WTC11 (cell line): ENCODE measurements at regions not wholly inside any gene's neighbourhood (a gene's known extent, or its start where the extent isn't known, plus 50 kb on each side); places are given as distances from the start of the nearest gene placed in this dataset.
A peak's percentile ranks its signal among the peaks of the same experiment; 100 is the strongest.

Experiments used
- ATAC-seq: fragments of 200-7000 bp; cut with Tn5 transposase; 2 replicates; pipeline ENCODE4 v1.10.0; 2021; ENCODE audit warnings: mild to moderate bottlenecking, moderate library complexity
- CTCF ChIA-PET: fragments of 300-600 bp; sonication (Branson Sonifier 250); formaldehyde crosslinking; loops from one replicate; lab custom pipeline; 2021; ENCODE audit warnings: antibody characterized with exemption; lab: Charles Lee
- POLR2A ChIA-PET: fragments of 350-600 bp; sonication (Branson Sonifier 250); formaldehyde crosslinking; loops from one replicate; lab custom pipeline; 2021; ENCODE audit warnings: antibody characterized with exemption; lab: Charles Lee
- DNase-seq: peaks from one replicate; pipeline ENCODE4 v3.0.0; 2021; ENCODE audit warnings: low spot score
- H3K27ac Mint-ChIP-seq: 2 replicates; pipeline ENCODE4 v1.8.0; 2021; ENCODE audit warnings: mixed read lengths
- H3K27me3 Mint-ChIP-seq: 2 replicates; pipeline ENCODE4 v1.8.0; 2021; ENCODE audit warnings: low read depth, mild to moderate bottlenecking, moderate library complexity, mixed read lengths
- H3K36me3 Mint-ChIP-seq: 2 replicates; pipeline ENCODE4 v1.8.0; 2021; ENCODE audit warnings: mixed read lengths
- H3K4me1 Mint-ChIP-seq: 2 replicates; pipeline ENCODE4 v1.8.0; 2022; ENCODE audit warnings: mixed read lengths
- H3K4me3 Mint-ChIP-seq: 2 replicates; pipeline ENCODE4 v1.8.0; 2021; ENCODE audit warnings: mild to moderate bottlenecking, moderate library complexity, mixed read lengths
- H3K9me3 Mint-ChIP-seq: 2 replicates; pipeline ENCODE4 v1.8.0; 2021; ENCODE audit warnings: mixed read lengths
- CREB1 ChIP-seq: sonication (generic); formaldehyde crosslinking; IDR thresholded peaks from 2 replicates; pipeline ENCODE4 v1.8.0; 2023; ENCODE audit warnings: mild to moderate bottlenecking, missing genetic modification reagents
- CREM ChIP-seq: sonication (generic); formaldehyde crosslinking; IDR thresholded peaks from 2 replicates; pipeline ENCODE4 v1.8.1; 2022; ENCODE audit warnings: mild to moderate bottlenecking, missing genetic modification reagents, moderate library complexity
- EMX1 ChIP-seq: fragments of 250-450 bp; sonication (Bioruptor Pico); IDR thresholded peaks from 2 replicates; pipeline ENCODE4 v1.8.0; 2021; ENCODE audit warnings: mild to moderate bottlenecking
- ETV6 ChIP-seq: sonication (generic); formaldehyde crosslinking; IDR thresholded peaks from 2 replicates; pipeline ENCODE4 v1.8.1; 2022; ENCODE audit warnings: mild to moderate bottlenecking, missing genetic modification reagents
- GRHL2 ChIP-seq: fragments of 250-450 bp; sonication (Bioruptor Pico); IDR thresholded peaks from 2 replicates; pipeline ENCODE4 v1.8.0; 2022; ENCODE audit warnings: mild to moderate bottlenecking, moderate library complexity; ENCODE audit not compliant: insufficient replicate concordance, severe bottlenecking
- MXD4 ChIP-seq: fragments of 250-450 bp; sonication (Bioruptor Pico); IDR thresholded peaks from 2 replicates; pipeline ENCODE4 v1.8.0; 2021; ENCODE audit warnings: mild to moderate bottlenecking, moderate library complexity, borderline replicate concordance
- NFYB ChIP-seq: sonication (generic); formaldehyde crosslinking; conservative IDR thresholded peaks from 2 replicates; pipeline ENCODE4 v1.8.0; 2022; ENCODE audit warnings: low read depth, missing genetic modification reagents
- PRRX2 ChIP-seq: fragments of 250-450 bp; sonication (Bioruptor Pico); IDR thresholded peaks from 2 replicates; pipeline ENCODE4 v1.8.0; 2021; ENCODE audit warnings: mild to moderate bottlenecking
- SOX15 ChIP-seq: fragments of 250-450 bp; sonication (Bioruptor Pico); IDR thresholded peaks from 2 replicates; pipeline ENCODE4 v1.9.0; 2021; ENCODE audit warnings: mild to moderate bottlenecking
- TCF7 ChIP-seq: sonication (generic); formaldehyde crosslinking; IDR thresholded peaks from 2 replicates; pipeline ENCODE4 v1.8.0; 2022; ENCODE audit warnings: mild to moderate bottlenecking, low read depth, missing genetic modification reagents, moderate library complexity
- ZNF219 ChIP-seq: sonication (generic); formaldehyde crosslinking; IDR thresholded peaks from 2 replicates; pipeline ENCODE4 v1.8.0; 2023; ENCODE audit warnings: missing genetic modification reagents, mild to moderate bottlenecking, borderline replicate concordance
- ZNF263 ChIP-seq: sonication (generic); formaldehyde crosslinking; IDR thresholded peaks from 2 replicates; pipeline ENCODE4 v1.8.1; 2022; ENCODE audit warnings: low read depth, mild to moderate bottlenecking, moderate library complexity, missing genetic modification reagents
- TF ChIP-seq, protein P1 (sequence below): sonication (generic); formaldehyde crosslinking; IDR thresholded peaks from 2 replicates; pipeline ENCODE4 v1.8.0; 2023; ENCODE audit warnings: missing genetic modification reagents, mild to moderate bottlenecking, borderline replicate concordance
- TF ChIP-seq, protein P2 (sequence below): fragments of 250-450 bp; sonication (Bioruptor Pico); IDR thresholded peaks from 2 replicates; pipeline ENCODE4 v1.9.0; 2021; ENCODE audit warnings: mild to moderate bottlenecking
- TF ChIP-seq, protein P3 (sequence below): sonication (generic); formaldehyde crosslinking; IDR thresholded peaks from 2 replicates; pipeline ENCODE4 v1.8.0; 2022; ENCODE audit warnings: missing genetic modification reagents
- TF ChIP-seq, protein P4 (sequence below): sonication (generic); formaldehyde crosslinking; IDR thresholded peaks from 2 replicates; pipeline ENCODE4 v1.8.1; 2023; ENCODE audit warnings: mild to moderate bottlenecking, missing genetic modification reagents, moderate library complexity
- TF ChIP-seq, protein P5 (sequence below): fragments of 250-450 bp; sonication (Bioruptor Pico); IDR thresholded peaks from 2 replicates; pipeline ENCODE4 v1.9.0; 2021; ENCODE audit warnings: mild to moderate bottlenecking
- TF ChIP-seq, protein P6 (sequence below): sonication (generic); formaldehyde crosslinking; IDR thresholded peaks from 2 replicates; pipeline ENCODE4 v1.8.0; 2022; ENCODE audit warnings: mild to moderate bottlenecking, missing genetic modification reagents
- TF ChIP-seq, protein P7 (sequence below): sonication (generic); formaldehyde crosslinking; IDR thresholded peaks from 2 replicates; pipeline ENCODE4 v1.8.0; 2023; ENCODE audit warnings: mild to moderate bottlenecking, missing genetic modification reagents

DNA sequence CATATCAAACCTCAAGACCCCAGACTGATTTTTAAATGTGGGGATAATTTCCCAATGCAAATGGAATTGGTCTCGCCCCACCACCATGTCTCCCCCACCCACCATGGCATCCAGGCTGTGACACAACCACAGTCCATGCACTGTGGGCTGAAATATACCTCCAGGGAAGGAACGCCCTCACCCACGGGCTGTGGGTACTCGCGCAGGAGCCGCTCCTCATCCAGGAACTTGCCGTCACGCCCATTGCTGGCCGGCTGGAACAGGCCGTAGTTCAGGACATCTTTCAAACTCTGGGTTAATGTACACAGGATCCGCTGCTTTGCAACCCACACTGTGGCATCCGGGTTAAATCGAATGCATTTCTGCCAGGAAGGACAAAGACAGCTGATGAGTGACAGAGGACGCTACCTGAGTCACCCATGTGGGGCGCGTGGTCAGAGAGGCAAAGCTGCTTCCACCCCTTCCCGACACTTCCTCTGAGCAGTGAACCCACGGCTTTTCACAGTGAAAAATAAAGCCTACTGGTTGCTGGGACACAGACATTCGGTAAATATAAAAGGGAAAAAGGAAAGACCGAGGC is 133.6 kb downstream of the SHANK2 start:
- DNase-seq (no peak), ATAC-seq (no peak)
- Mint-ChIP-seq H3K36me3 (peaks cover 20% of the 10 kb centered on the region), H3K4me3 (no peak overlapping the region), H3K27ac (no peak overlapping the region; the same call in 1 of the 2 replicates), H3K27me3 (no peaks in the 10 kb centered on the region), H3K4me1 (peaks cover 29% of the 10 kb centered on the region), H3K9me3 (peaks cover 10% of the 10 kb centered on the region)
- ChIA-PET CTCF (no interaction called here), POLR2A (no interaction called here)
- no peak for TF ChIP-seq ZNF219 (CRISPR knock-in tag)

DNA sequence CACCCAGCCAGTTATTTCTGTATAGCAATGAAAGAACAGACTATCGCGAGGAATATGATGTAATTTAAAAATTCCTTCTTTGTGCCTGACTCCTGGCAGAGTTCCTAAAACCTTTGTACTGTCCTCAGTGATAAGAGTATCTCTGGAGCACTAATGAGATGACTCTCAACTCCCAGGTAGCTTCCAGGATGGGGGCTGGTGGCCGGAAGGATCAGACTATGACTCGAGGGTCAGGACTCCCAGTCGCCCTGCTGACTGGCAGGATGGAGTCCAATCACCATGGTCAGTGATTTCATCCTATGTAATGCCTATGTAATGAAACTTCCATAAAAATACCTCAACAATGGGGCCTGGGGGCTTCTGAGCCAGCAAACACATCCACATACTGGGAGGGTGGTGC is 135.1 kb downstream of the SHANK2 start:
- DNase-seq (no peak), ATAC-seq (no peak)
- POLR2A ChIA-PET, result no interaction called here
- Mint-ChIP-seq H3K27me3 (no peaks in the 10 kb centered on the region), H3K4me3 (no peak overlapping the region), H3K4me1 (peaks cover 40% of the 10 kb centered on the region), H3K27ac (0 out of 2 replicates have a peak overlapping the region, but pooled peaks have one; percentile 70), H3K9me3 (no peaks in the 10 kb centered on the region), H3K36me3 (peaks cover 11% of the 10 kb centered on the region)
- TF ChIP-seq CREM (CRISPR knock-in tag) (no peak), GRHL2 (CRISPR knock-in tag) (no peak), ETV6 (CRISPR knock-in tag) (no peak), SOX15 (CRISPR knock-in tag) (no peak), MXD4 (CRISPR knock-in tag) (no peak), TCF7 (no peak), EMX1 (CRISPR knock-in tag) (no peak), NFYB (CRISPR knock-in tag) (no peak), PRRX2 (no peak), CREB1 (no peak), ZNF263 (CRISPR knock-in tag) (no peak)
- TF ChIP-seq, protein P1, sequence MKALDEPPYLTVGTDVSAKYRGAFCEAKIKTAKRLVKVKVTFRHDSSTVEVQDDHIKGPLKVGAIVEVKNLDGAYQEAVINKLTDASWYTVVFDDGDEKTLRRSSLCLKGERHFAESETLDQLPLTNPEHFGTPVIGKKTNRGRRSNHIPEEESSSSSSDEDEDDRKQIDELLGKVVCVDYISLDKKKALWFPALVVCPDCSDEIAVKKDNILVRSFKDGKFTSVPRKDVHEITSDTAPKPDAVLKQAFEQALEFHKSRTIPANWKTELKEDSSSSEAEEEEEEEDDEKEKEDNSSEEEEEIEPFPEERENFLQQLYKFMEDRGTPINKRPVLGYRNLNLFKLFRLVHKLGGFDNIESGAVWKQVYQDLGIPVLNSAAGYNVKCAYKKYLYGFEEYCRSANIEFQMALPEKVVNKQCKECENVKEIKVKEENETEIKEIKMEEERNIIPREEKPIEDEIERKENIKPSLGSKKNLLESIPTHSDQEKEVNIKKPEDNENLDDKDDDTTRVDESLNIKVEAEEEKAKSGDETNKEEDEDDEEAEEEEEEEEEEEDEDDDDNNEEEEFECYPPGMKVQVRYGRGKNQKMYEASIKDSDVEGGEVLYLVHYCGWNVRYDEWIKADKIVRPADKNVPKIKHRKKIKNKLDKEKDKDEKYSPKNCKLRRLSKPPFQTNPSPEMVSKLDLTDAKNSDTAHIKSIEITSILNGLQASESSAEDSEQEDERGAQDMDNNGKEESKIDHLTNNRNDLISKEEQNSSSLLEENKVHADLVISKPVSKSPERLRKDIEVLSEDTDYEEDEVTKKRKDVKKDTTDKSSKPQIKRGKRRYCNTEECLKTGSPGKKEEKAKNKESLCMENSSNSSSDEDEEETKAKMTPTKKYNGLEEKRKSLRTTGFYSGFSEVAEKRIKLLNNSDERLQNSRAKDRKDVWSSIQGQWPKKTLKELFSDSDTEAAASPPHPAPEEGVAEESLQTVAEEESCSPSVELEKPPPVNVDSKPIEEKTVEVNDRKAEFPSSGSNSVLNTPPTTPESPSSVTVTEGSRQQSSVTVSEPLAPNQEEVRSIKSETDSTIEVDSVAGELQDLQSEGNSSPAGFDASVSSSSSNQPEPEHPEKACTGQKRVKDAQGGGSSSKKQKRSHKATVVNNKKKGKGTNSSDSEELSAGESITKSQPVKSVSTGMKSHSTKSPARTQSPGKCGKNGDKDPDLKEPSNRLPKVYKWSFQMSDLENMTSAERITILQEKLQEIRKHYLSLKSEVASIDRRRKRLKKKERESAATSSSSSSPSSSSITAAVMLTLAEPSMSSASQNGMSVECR (CRISPR knock-in tag), result no peak
- TF ChIP-seq, protein P2, sequence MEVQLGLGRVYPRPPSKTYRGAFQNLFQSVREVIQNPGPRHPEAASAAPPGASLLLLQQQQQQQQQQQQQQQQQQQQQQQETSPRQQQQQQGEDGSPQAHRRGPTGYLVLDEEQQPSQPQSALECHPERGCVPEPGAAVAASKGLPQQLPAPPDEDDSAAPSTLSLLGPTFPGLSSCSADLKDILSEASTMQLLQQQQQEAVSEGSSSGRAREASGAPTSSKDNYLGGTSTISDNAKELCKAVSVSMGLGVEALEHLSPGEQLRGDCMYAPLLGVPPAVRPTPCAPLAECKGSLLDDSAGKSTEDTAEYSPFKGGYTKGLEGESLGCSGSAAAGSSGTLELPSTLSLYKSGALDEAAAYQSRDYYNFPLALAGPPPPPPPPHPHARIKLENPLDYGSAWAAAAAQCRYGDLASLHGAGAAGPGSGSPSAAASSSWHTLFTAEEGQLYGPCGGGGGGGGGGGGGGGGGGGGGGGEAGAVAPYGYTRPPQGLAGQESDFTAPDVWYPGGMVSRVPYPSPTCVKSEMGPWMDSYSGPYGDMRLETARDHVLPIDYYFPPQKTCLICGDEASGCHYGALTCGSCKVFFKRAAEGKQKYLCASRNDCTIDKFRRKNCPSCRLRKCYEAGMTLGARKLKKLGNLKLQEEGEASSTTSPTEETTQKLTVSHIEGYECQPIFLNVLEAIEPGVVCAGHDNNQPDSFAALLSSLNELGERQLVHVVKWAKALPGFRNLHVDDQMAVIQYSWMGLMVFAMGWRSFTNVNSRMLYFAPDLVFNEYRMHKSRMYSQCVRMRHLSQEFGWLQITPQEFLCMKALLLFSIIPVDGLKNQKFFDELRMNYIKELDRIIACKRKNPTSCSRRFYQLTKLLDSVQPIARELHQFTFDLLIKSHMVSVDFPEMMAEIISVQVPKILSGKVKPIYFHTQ (CRISPR knock-in tag), result no peak
- TF ChIP-seq, protein P3, sequence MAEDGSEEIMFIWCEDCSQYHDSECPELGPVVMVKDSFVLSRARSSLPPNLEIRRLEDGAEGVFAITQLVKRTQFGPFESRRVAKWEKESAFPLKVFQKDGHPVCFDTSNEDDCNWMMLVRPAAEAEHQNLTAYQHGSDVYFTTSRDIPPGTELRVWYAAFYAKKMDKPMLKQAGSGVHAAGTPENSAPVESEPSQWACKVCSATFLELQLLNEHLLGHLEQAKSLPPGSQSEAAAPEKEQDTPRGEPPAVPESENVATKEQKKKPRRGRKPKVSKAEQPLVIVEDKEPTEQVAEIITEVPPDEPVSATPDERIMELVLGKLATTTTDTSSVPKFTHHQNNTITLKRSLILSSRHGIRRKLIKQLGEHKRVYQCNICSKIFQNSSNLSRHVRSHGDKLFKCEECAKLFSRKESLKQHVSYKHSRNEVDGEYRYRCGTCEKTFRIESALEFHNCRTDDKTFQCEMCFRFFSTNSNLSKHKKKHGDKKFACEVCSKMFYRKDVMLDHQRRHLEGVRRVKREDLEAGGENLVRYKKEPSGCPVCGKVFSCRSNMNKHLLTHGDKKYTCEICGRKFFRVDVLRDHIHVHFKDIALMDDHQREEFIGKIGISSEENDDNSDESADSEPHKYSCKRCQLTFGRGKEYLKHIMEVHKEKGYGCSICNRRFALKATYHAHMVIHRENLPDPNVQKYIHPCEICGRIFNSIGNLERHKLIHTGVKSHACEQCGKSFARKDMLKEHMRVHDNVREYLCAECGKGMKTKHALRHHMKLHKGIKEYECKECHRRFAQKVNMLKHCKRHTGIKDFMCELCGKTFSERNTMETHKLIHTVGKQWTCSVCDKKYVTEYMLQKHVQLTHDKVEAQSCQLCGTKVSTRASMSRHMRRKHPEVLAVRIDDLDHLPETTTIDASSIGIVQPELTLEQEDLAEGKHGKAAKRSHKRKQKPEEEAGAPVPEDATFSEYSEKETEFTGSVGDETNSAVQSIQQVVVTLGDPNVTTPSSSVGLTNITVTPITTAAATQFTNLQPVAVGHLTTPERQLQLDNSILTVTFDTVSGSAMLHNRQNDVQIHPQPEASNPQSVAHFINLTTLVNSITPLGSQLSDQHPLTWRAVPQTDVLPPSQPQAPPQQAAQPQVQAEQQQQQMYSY (CRISPR knock-in tag), result no peak
- TF ChIP-seq, protein P4, sequence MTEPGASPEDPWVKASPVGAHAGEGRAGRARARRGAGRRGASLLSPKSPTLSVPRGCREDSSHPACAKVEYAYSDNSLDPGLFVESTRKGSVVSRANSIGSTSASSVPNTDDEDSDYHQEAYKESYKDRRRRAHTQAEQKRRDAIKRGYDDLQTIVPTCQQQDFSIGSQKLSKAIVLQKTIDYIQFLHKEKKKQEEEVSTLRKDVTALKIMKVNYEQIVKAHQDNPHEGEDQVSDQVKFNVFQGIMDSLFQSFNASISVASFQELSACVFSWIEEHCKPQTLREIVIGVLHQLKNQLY (CRISPR knock-in tag), result no peak
- TF ChIP-seq, protein P5, sequence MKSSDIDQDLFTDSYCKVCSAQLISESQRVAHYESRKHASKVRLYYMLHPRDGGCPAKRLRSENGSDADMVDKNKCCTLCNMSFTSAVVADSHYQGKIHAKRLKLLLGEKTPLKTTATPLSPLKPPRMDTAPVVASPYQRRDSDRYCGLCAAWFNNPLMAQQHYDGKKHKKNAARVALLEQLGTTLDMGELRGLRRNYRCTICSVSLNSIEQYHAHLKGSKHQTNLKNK (CRISPR knock-in tag), result no peak
- TF ChIP-seq, protein P6, sequence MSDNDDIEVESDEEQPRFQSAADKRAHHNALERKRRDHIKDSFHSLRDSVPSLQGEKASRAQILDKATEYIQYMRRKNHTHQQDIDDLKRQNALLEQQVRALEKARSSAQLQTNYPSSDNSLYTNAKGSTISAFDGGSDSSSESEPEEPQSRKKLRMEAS (CRISPR knock-in tag), result no peak
- TF ChIP-seq, protein P7, sequence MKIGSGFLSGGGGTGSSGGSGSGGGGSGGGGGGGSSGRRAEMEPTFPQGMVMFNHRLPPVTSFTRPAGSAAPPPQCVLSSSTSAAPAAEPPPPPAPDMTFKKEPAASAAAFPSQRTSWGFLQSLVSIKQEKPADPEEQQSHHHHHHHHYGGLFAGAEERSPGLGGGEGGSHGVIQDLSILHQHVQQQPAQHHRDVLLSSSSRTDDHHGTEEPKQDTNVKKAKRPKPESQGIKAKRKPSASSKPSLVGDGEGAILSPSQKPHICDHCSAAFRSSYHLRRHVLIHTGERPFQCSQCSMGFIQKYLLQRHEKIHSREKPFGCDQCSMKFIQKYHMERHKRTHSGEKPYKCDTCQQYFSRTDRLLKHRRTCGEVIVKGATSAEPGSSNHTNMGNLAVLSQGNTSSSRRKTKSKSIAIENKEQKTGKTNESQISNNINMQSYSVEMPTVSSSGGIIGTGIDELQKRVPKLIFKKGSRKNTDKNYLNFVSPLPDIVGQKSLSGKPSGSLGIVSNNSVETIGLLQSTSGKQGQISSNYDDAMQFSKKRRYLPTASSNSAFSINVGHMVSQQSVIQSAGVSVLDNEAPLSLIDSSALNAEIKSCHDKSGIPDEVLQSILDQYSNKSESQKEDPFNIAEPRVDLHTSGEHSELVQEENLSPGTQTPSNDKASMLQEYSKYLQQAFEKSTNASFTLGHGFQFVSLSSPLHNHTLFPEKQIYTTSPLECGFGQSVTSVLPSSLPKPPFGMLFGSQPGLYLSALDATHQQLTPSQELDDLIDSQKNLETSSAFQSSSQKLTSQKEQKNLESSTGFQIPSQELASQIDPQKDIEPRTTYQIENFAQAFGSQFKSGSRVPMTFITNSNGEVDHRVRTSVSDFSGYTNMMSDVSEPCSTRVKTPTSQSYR (CRISPR knock-in tag), result no peak
- CTCF ChIA-PET, result interaction anchor here (1.4 kb wide), 1 partner anchor 30 kb away, joined by 6 read pairs; no protein-coding TSS in a partner anchor
